ENCODE measurements at regions not wholly inside any gene's neighbourhood (a gene's known extent, or its start where the extent isn't known, plus 50 kb on each side); places are given as distances from the start of the nearest gene placed in this dataset.

DNA sequence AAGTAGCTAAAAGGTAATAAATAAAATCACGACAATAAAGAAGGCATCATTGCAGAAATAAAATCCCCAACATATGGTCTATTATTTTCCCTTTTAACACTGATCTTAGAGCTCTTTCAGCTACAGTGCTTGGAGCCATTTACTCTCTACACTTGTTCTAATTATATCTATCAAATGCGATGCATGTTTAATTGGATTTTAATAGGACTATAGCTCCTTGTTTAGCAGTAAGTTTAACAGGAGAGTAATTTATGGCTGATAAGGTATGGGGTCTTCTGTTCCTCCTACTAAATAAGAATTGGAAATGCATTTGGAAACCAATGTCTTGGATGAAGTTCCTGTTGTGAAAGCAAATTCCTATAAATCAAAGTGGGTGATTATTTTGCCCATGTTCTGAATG, 304.2 kb upstream of the PTPRD start:
- no peaks in the 10 kb centered on the region for H3K4me1 ChIP-seq (ENCODE audit: control insufficient read depth, insufficient read depth, low read length)
- no peak overlapping the region for H3K4me3 ChIP-seq (ENCODE audit: low read depth, low read length)
- H3K27ac ChIP-seq (ENCODE audit: extremely low read depth, low read depth, low read length): no peak overlapping the region
- no peak for TF ChIP-seq ZBTB21 (tag by site-specific recombination; IDR thresholded peaks at IDR 0.05)
- TF ChIP-seq, protein P1, sequence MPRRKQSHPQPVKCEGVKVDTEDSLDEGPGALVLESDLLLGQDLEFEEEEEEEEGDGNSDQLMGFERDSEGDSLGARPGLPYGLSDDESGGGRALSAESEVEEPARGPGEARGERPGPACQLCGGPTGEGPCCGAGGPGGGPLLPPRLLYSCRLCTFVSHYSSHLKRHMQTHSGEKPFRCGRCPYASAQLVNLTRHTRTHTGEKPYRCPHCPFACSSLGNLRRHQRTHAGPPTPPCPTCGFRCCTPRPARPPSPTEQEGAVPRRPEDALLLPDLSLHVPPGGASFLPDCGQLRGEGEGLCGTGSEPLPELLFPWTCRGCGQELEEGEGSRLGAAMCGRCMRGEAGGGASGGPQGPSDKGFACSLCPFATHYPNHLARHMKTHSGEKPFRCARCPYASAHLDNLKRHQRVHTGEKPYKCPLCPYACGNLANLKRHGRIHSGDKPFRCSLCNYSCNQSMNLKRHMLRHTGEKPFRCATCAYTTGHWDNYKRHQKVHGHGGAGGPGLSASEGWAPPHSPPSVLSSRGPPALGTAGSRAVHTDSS (tag by site-specific recombination; IDR thresholded peaks at IDR 0.05): no peak
- TF ChIP-seq, protein P2, sequence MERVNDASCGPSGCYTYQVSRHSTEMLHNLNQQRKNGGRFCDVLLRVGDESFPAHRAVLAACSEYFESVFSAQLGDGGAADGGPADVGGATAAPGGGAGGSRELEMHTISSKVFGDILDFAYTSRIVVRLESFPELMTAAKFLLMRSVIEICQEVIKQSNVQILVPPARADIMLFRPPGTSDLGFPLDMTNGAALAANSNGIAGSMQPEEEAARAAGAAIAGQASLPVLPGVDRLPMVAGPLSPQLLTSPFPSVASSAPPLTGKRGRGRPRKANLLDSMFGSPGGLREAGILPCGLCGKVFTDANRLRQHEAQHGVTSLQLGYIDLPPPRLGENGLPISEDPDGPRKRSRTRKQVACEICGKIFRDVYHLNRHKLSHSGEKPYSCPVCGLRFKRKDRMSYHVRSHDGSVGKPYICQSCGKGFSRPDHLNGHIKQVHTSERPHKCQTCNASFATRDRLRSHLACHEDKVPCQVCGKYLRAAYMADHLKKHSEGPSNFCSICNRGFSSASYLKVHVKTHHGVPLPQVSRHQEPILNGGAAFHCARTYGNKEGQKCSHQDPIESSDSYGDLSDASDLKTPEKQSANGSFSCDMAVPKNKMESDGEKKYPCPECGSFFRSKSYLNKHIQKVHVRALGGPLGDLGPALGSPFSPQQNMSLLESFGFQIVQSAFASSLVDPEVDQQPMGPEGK (tag by site-specific recombination; IDR thresholded peaks at IDR 0.05): no peak
- no peak for TF ChIP-seq ZNF843 (tag by site-specific recombination; IDR thresholded peaks at IDR 0.05)
- TF ChIP-seq ZNF324 (tag by site-specific recombination; IDR thresholded peaks at IDR 0.05): no peak
- TF ChIP-seq, protein P3, sequence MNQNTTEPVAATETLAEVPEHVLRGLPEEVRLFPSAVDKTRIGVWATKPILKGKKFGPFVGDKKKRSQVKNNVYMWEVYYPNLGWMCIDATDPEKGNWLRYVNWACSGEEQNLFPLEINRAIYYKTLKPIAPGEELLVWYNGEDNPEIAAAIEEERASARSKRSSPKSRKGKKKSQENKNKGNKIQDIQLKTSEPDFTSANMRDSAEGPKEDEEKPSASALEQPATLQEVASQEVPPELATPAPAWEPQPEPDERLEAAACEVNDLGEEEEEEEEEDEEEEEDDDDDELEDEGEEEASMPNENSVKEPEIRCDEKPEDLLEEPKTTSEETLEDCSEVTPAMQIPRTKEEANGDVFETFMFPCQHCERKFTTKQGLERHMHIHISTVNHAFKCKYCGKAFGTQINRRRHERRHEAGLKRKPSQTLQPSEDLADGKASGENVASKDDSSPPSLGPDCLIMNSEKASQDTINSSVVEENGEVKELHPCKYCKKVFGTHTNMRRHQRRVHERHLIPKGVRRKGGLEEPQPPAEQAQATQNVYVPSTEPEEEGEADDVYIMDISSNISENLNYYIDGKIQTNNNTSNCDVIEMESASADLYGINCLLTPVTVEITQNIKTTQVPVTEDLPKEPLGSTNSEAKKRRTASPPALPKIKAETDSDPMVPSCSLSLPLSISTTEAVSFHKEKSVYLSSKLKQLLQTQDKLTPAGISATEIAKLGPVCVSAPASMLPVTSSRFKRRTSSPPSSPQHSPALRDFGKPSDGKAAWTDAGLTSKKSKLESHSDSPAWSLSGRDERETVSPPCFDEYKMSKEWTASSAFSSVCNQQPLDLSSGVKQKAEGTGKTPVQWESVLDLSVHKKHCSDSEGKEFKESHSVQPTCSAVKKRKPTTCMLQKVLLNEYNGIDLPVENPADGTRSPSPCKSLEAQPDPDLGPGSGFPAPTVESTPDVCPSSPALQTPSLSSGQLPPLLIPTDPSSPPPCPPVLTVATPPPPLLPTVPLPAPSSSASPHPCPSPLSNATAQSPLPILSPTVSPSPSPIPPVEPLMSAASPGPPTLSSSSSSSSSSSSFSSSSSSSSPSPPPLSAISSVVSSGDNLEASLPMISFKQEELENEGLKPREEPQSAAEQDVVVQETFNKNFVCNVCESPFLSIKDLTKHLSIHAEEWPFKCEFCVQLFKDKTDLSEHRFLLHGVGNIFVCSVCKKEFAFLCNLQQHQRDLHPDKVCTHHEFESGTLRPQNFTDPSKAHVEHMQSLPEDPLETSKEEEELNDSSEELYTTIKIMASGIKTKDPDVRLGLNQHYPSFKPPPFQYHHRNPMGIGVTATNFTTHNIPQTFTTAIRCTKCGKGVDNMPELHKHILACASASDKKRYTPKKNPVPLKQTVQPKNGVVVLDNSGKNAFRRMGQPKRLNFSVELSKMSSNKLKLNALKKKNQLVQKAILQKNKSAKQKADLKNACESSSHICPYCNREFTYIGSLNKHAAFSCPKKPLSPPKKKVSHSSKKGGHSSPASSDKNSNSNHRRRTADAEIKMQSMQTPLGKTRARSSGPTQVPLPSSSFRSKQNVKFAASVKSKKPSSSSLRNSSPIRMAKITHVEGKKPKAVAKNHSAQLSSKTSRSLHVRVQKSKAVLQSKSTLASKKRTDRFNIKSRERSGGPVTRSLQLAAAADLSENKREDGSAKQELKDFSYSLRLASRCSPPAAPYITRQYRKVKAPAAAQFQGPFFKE (tag by site-specific recombination; IDR thresholded peaks at IDR 0.05; ENCODE audit: borderline replicate concordance): no peak
- TF ChIP-seq REPIN1 (tag by site-specific recombination; IDR thresholded peaks at IDR 0.05; ENCODE audit: low read depth): no peak
- TF ChIP-seq ZNF664 (tag by site-specific recombination; IDR thresholded peaks at IDR 0.05): no peak
- POLR2A ChIA-PET: no interaction called here
- H3K9me3 ChIP-seq (ENCODE audit: control insufficient read depth, insufficient read depth, low read depth, low read length): no peaks in the 10 kb centered on the region
- no peaks in the 10 kb centered on the region for H3K36me3 ChIP-seq (ENCODE audit: control insufficient read depth in 2 of 2, insufficient read depth in 1 of 2, low read length in 2 of 2)
- CTCF ChIA-PET: no interaction called here

DNA sequence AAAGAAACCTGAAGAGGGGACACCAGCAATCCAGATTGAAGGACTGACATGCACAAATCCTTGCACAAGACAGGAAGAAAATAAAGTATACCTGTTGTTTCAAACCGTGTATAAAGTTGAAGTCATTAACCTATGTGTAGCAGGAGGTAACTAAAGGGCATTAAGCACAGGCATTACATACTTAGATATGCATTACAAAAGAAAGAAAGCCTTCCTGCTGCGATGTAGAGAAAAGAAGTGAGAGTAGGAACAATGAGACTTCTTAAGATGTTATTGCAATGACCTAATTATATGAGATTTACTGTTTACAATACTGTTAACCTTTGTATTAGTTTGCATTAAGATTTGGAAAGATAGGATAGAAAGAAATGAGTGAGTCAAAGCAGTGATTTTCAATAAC, 308.9 kb upstream of the PTPRD start:
- ChIA-PET CTCF (no interaction called here), POLR2A (no interaction called here)
- TF ChIP-seq ZNF623 (tag by site-specific recombination; IDR thresholded peaks at IDR 0.05): no peak
- TF ChIP-seq, protein P2 (tag by site-specific recombination; IDR thresholded peaks at IDR 0.05): no peak
- TF ChIP-seq KLF7 (tag by site-specific recombination; IDR thresholded peaks at IDR 0.05; ENCODE audit: borderline replicate concordance): no peak
- TF ChIP-seq ZNF654 (tag by site-specific recombination; IDR thresholded peaks at IDR 0.05; ENCODE audit: low read depth): no peak
- no peak for TF ChIP-seq BCL11A (tag by site-specific recombination; IDR thresholded peaks at IDR 0.05; ENCODE audit: low read depth)
- no peak for TF ChIP-seq ZNF514 (tag by site-specific recombination; IDR thresholded peaks at IDR 0.05)
- no peak for TF ChIP-seq ZNF549 (tag by site-specific recombination; IDR thresholded peaks at IDR 0.05)
- no peak for TF ChIP-seq ZNF350 (tag by site-specific recombination; IDR thresholded peaks at IDR 0.05)
- TF ChIP-seq ZFP3 (tag by site-specific recombination; IDR thresholded peaks at IDR 0.05; ENCODE audit: low read depth): no peak
- TF ChIP-seq SP3 (tag by site-specific recombination; IDR thresholded peaks at IDR 0.05): no peak
- TF ChIP-seq ZNF366 (tag by site-specific recombination; conservative IDR thresholded peaks at IDR 0.05): no peak
- TF ChIP-seq KLF1 (tag by site-specific recombination; IDR thresholded peaks at IDR 0.05): no peak
- TF ChIP-seq OVOL3 (tag by site-specific recombination; IDR thresholded peaks at IDR 0.05): no peak
- TF ChIP-seq GLIS2 (tag by site-specific recombination; IDR thresholded peaks at IDR 0.05): no peak
- TF ChIP-seq ZNF37A (tag by site-specific recombination; IDR thresholded peaks at IDR 0.05): no peak
- TF ChIP-seq ZNF529 (tag by site-specific recombination; IDR thresholded peaks at IDR 0.05; ENCODE audit: insufficient replicate concordance): no peak
- TF ChIP-seq ZFHX2 (tag by site-specific recombination; conservative IDR thresholded peaks at IDR 0.05): no peak
- TF ChIP-seq ZNF677 (tag by site-specific recombination; IDR thresholded peaks at IDR 0.05): no peak

More for the DNA sequence above, 308.9 kb upstream of the PTPRD start:
- H3K27ac ChIP-seq (ENCODE audit: extremely low read depth, low read depth, low read length): no peak overlapping the region
- H3K36me3 ChIP-seq (ENCODE audit: control insufficient read depth in 2 of 2, insufficient read depth in 1 of 2, low read length in 2 of 2): no peaks in the 10 kb centered on the region
- no peaks in the 10 kb centered on the region for H3K9me3 ChIP-seq (ENCODE audit: control insufficient read depth, insufficient read depth, low read depth, low read length)
- no peaks in the 10 kb centered on the region for H3K4me1 ChIP-seq (ENCODE audit: control insufficient read depth, insufficient read depth, low read length)
- no peak overlapping the region for H3K4me3 ChIP-seq (ENCODE audit: low read depth, low read length)

All from HEK293 (cell line).